ENCODE measurements at regions not wholly inside any gene's neighbourhood (a gene's known extent, or its start where the extent isn't known, plus 50 kb on each side); places are given as distances from the start of the nearest gene placed in this dataset.
A peak's percentile ranks its signal among the peaks of the same experiment; 100 is the strongest.

DNA sequence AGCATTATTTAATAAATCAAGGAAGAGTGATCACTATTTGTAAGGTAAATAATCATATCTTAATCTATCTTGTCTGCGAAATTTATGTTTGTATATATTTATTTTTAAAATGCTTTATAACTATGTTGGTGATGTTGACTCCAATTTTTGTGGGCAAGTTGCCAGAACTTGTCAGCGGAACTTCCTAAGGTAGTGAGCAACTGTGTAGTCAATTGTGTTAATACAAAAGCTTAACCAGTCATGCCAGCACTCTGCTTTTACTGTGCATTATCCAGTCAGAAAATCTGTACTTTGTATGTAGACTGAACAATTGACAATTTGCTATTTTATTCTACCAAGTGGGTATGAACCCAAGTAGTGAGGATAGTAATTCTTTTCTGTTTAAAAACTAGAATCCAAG is 61.9 kb upstream of the RND3 start:
- Histone ChIP-seq H3K27ac (ENCODE audit: low read length) (no peak overlapping the region), H3K27me3 (ENCODE audit: control insufficient read depth, insufficient read depth, low read length) (no peaks in the 10 kb centered on the region)
- BruUV-seq (replicated peaks) = no TSS peak

DNA sequence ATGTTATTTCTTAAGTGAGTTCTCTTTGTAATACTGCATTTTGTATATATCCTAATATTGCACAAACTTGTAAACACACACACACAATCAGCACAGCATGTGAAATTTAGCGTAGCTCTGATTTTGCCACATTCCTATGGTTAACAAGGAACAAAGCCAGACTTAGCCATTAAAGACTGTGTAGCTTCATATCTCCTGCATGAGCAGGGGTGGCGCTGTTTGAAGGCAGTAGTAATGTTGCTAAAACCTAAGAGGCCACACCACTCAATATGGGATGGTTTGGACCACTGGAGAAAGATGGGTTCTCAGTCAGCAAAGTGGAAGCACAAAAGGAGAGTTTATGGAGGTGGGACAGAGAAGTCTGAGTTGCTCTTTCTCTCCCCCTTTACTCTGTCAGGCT is 61.1 kb upstream of the RND3 start:
- Histone ChIP-seq H3K4me1 (ENCODE audit: control insufficient read depth, insufficient read depth, low read length) (no peaks in the 10 kb centered on the region), H3K9me3 (ENCODE audit: control insufficient read depth, insufficient read depth, low read depth, low read length) (no peaks in the 10 kb centered on the region), H3K36me3 (ENCODE audit: control insufficient read depth, insufficient read depth, low read length) (no peaks in the 10 kb centered on the region), H3K27ac (ENCODE audit: low read length) (no peak overlapping the region), H3K27me3 (ENCODE audit: control insufficient read depth, insufficient read depth, low read length) (no peaks in the 10 kb centered on the region), H3K4me3 (ENCODE audit: low read depth in 2 of 2, low read length in 2 of 2) (no peak overlapping the region)
- DNase-seq (ENCODE audit: low read depth, low spot score) = no peak
- intact Hi-C loops (cut with micrococcal nuclease; ENCODE audit: unreplicated experiment) (no loop called here), in situ Hi-C loops (cut with HindIII; ENCODE audit: low pct_unique_long_range_greater_than_20kb, low sequenced_read_pairs) (no loop called here)
- TF ChIP-seq, protein P1, sequence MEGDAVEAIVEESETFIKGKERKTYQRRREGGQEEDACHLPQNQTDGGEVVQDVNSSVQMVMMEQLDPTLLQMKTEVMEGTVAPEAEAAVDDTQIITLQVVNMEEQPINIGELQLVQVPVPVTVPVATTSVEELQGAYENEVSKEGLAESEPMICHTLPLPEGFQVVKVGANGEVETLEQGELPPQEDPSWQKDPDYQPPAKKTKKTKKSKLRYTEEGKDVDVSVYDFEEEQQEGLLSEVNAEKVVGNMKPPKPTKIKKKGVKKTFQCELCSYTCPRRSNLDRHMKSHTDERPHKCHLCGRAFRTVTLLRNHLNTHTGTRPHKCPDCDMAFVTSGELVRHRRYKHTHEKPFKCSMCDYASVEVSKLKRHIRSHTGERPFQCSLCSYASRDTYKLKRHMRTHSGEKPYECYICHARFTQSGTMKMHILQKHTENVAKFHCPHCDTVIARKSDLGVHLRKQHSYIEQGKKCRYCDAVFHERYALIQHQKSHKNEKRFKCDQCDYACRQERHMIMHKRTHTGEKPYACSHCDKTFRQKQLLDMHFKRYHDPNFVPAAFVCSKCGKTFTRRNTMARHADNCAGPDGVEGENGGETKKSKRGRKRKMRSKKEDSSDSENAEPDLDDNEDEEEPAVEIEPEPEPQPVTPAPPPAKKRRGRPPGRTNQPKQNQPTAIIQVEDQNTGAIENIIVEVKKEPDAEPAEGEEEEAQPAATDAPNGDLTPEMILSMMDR (IDR thresholded peaks at IDR 0.05) = peak; percentile 56
- no peak for TF ChIP-seq SIN3A (IDR thresholded peaks at IDR 0.05; ENCODE audit: borderline replicate concordance, insufficient read depth, low read depth, low read length)
- CTCF ChIA-PET = no interaction called here
- no peak for ATAC-seq
- BruUV-seq (replicated peaks) = no TSS peak
- POLR2A ChIA-PET = no interaction called here

More for the DNA sequence above, 61.9 kb upstream of the RND3 start:
- Histone ChIP-seq H3K4me1 (ENCODE audit: control insufficient read depth, insufficient read depth, low read length) (no peaks in the 10 kb centered on the region), H3K4me3 (ENCODE audit: low read depth in 2 of 2, low read length in 2 of 2) (no peak overlapping the region), H3K36me3 (ENCODE audit: control insufficient read depth, insufficient read depth, low read length) (no peaks in the 10 kb centered on the region), H3K9me3 (ENCODE audit: control insufficient read depth, insufficient read depth, low read depth, low read length) (no peaks in the 10 kb centered on the region)
- TF ChIP-seq TCF7L2 (IDR thresholded peaks at IDR 0.05; ENCODE audit: low read depth, low read length) (no peak), POLR2AphosphoS5 (IDR thresholded peaks at IDR 0.05; ENCODE audit: low read depth, low read length) (no peak)
- TF ChIP-seq, protein P1 (IDR thresholded peaks at IDR 0.05) = no peak
- in situ Hi-C loops (cut with HindIII; ENCODE audit: low pct_unique_long_range_greater_than_20kb, low sequenced_read_pairs) = no loop called here
- ATAC-seq (no peak), DNase-seq (ENCODE audit: low read depth, low spot score) (no peak)
- CTCF ChIA-PET = no interaction called here
- POLR2A ChIA-PET = no interaction called here
- intact Hi-C loops (cut with micrococcal nuclease; ENCODE audit: unreplicated experiment) = no loop called here

DNA sequence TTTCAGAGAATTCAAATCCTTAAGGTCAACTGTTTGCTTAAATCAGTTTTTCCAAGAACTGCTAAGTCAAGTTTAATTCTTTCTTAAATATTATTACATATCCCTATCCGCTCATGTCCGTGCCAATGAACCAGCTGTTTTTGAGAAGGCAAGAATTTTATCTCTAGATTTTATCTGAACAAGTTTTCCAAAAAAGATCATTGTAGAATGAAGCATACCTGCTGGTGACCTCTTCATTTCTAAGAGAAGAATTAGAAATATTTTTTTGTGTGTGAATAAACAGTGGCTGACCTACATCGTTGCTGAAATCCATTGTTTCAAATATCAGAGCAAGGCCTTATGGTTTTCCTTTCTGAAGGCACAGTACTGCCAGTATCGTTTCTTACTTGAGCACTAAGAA is 58.4 kb upstream of the RND3 start:
- ATAC-seq = no peak
- ChIA-PET POLR2A (no interaction called here), CTCF (no interaction called here)
- intact Hi-C loops (cut with micrococcal nuclease; ENCODE audit: unreplicated experiment) (no loop called here), in situ Hi-C loops (cut with HindIII; ENCODE audit: low pct_unique_long_range_greater_than_20kb, low sequenced_read_pairs) (no loop called here)
- TF ChIP-seq POLR2AphosphoS5 (IDR thresholded peaks at IDR 0.05; ENCODE audit: low read depth, low read length) (no peak), SIN3A (IDR thresholded peaks at IDR 0.05; ENCODE audit: borderline replicate concordance, insufficient read depth, low read depth, low read length) (no peak), TCF7L2 (IDR thresholded peaks at IDR 0.05; ENCODE audit: low read depth, low read length) (no peak)
- TF ChIP-seq, protein P1 (IDR thresholded peaks at IDR 0.05) = no peak
- TF ChIP-seq, protein P2, sequence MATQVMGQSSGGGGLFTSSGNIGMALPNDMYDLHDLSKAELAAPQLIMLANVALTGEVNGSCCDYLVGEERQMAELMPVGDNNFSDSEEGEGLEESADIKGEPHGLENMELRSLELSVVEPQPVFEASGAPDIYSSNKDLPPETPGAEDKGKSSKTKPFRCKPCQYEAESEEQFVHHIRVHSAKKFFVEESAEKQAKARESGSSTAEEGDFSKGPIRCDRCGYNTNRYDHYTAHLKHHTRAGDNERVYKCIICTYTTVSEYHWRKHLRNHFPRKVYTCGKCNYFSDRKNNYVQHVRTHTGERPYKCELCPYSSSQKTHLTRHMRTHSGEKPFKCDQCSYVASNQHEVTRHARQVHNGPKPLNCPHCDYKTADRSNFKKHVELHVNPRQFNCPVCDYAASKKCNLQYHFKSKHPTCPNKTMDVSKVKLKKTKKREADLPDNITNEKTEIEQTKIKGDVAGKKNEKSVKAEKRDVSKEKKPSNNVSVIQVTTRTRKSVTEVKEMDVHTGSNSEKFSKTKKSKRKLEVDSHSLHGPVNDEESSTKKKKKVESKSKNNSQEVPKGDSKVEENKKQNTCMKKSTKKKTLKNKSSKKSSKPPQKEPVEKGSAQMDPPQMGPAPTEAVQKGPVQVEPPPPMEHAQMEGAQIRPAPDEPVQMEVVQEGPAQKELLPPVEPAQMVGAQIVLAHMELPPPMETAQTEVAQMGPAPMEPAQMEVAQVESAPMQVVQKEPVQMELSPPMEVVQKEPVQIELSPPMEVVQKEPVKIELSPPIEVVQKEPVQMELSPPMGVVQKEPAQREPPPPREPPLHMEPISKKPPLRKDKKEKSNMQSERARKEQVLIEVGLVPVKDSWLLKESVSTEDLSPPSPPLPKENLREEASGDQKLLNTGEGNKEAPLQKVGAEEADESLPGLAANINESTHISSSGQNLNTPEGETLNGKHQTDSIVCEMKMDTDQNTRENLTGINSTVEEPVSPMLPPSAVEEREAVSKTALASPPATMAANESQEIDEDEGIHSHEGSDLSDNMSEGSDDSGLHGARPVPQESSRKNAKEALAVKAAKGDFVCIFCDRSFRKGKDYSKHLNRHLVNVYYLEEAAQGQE (IDR thresholded peaks at IDR 0.05; ENCODE audit: insufficient read depth in 1 of 2, low read depth in 2 of 2, low read length in 1 of 2) = no peak
- Histone ChIP-seq H3K27ac (ENCODE audit: low read length) (no peak overlapping the region), H3K36me3 (ENCODE audit: control insufficient read depth, insufficient read depth, low read length) (no peaks in the 10 kb centered on the region), H3K27me3 (ENCODE audit: control insufficient read depth, insufficient read depth, low read length) (no peaks in the 10 kb centered on the region), H3K9me3 (ENCODE audit: control insufficient read depth, insufficient read depth, low read depth, low read length) (no peaks in the 10 kb centered on the region), H3K4me1 (ENCODE audit: control insufficient read depth, insufficient read depth, low read length) (no peaks in the 10 kb centered on the region), H3K4me3 (ENCODE audit: low read depth in 2 of 2, low read length in 2 of 2) (no peak overlapping the region)
- no TSS peak for BruUV-seq (replicated peaks)
- DNase-seq (ENCODE audit: low read depth, low spot score) = no peak
